ENCODE measurements at regions not wholly inside any gene's neighbourhood (a gene's known extent, or its start where the extent isn't known, plus 50 kb on each side); places are given as distances from the start of the nearest gene placed in this dataset.

DNA sequence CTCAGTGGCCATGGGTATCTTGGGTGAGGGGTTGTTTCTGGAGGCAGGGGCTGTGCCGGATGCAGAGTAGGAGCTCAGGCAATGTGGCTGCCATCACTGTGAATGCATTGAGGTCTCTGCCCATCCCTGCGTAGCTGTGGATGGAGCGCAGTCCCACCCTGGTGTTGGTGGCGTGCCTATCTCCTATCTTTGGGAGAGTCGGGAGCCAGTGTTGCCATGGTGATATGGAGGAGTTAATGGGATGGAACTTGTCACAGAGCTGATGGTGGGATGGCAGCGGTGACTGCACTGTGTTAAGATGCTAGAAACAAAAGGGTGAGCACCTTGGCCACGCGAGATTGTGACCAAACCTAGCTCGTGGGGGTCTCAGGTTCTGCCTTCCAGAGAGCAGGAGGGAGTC, 197.3 kb downstream of the MELK start:
- Histone ChIP-seq H3K9me3 (replicated peaks; ENCODE audit: control insufficient read depth, insufficient read depth, low read length) (no peaks in the 10 kb centered on the region), H2AFZ (ENCODE audit: low read depth, low read length) (no peak overlapping the region), H3K79me2 (ENCODE audit: control insufficient read depth, insufficient read depth, low read length) (no peaks in the 10 kb centered on the region), H3K4me1 (ENCODE audit: control insufficient read depth, extremely low read depth, insufficient read depth, low read length) (no peaks in the 10 kb centered on the region), H3K27me3 (ENCODE audit: control insufficient read depth in 2 of 2, insufficient read depth in 2 of 2, low read length in 2 of 2) (peaks cover 0 to 3% of the 10 kb centered on the region in 2 experiments), H3K4me2 (ENCODE audit: insufficient read depth, low read length) (no peak overlapping the region), H3K27ac (ENCODE audit: insufficient read depth, low read depth, low read length) (no peak overlapping the region), H3K9me1 (replicated peaks; ENCODE audit: control insufficient read depth, extremely low read depth, insufficient read depth, low read length) (no peaks in the 10 kb centered on the region), H3K36me3 (ENCODE audit: control insufficient read depth in 2 of 2, extremely low read depth in 1 of 2, insufficient read depth in 2 of 2, low read length in 2 of 2) (no peaks in the 10 kb centered on the region), H4K20me1 (replicated peaks; ENCODE audit: control insufficient read depth, extremely low read depth, insufficient read depth, low read length) (no peaks in the 10 kb centered on the region), H3K4me3 (replicated peaks in 1 of 3; ENCODE audit: insufficient read depth in 1 of 3, low read depth in 1 of 3, low read length in 3 of 3) (no peak overlapping the region), H3K9ac (replicated peaks; ENCODE audit: extremely low read depth, insufficient read depth, low read length) (no peak overlapping the region)
- BruUV-seq (replicated peaks) = no TSS peak
- FAIRE-seq = no peak
- CTCF ChIA-PET = no interaction called here
- no peak for DNase-seq (ENCODE audit: low read depth, low spot score)
- dilution Hi-C loops (cut with MboI; ENCODE audit: extremely low pct_ligation_motif_present, low sequenced_read_pairs) (no loop called here), intact Hi-C loops (cut with micrococcal nuclease) (no loop called here)
- POLR2A ChIA-PET = no interaction called here
- TF ChIP-seq JUN (IDR thresholded peaks at IDR 0.05; ENCODE audit: borderline replicate concordance, insufficient read depth, insufficient read length, low read depth) (no peak), EZH2 (IDR thresholded peaks at IDR 0.05; ENCODE audit: borderline replicate concordance, low read depth, low read length, severe bottlenecking) (no peak), FOS (IDR thresholded peaks at IDR 0.05; ENCODE audit: borderline replicate concordance, insufficient read depth, low read length) (no peak), POLR2A (IDR thresholded peaks at IDR 0.05; ENCODE audit: low read depth, low read length) (no peak), POLR2AphosphoS5 (IDR thresholded peaks at IDR 0.05; ENCODE audit: insufficient read depth, low read depth, low read length) (no peak), MYC (IDR thresholded peaks at IDR 0.05; ENCODE audit: low read depth, low read length) (no peak)
- TF ChIP-seq, protein P1, sequence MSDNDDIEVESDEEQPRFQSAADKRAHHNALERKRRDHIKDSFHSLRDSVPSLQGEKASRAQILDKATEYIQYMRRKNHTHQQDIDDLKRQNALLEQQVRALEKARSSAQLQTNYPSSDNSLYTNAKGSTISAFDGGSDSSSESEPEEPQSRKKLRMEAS (IDR thresholded peaks at IDR 0.05; ENCODE audit: insufficient read depth, insufficient read length) = no peak

Measured in endothelial cell of umbilical vein (primary cell).